ENCODE measurements at regions not wholly inside any gene's neighbourhood (a gene's known extent, or its start where the extent isn't known, plus 50 kb on each side); places are given as distances from the start of the nearest gene placed in this dataset.

GRCh38 chr2:120563616-120564015 is 172.1 kb upstream of the GLI2 start:
- peaks cover 10% of the 10 kb centered on the region; the same call in 1 of the 2 replicates for H4K20me1 ChIP-seq (replicated peaks; ENCODE audit: control insufficient read depth, insufficient read depth, low read length)
- DNase-seq (ENCODE audit: extremely low read depth in 1 of 4, low spot score in 3 of 4) (no peak), FAIRE-seq (no peak), ATAC-seq (no peak)
- H3K9me3 ChIP-seq (replicated peaks; ENCODE audit: control insufficient read depth, insufficient read depth, low read depth, low read length): no peaks in the 10 kb centered on the region
- POLR2A ChIA-PET: no interaction called here
- no peaks in the 10 kb centered on the region for H3K36me3 ChIP-seq (ENCODE audit: control insufficient read depth, insufficient read depth, low read length)
- no peaks in the 10 kb centered on the region for H3K9me1 ChIP-seq (ENCODE audit: control insufficient read depth, insufficient read depth, low read length)
- BruUV-seq (replicated peaks): no TSS peak
- in situ Hi-C loops (cut with MboI) (no loop called here), intact Hi-C loops (cut with micrococcal nuclease) (no loop called here)
- H3K79me2 ChIP-seq (ENCODE audit: control insufficient read depth, insufficient read depth, low read length): no peaks in the 10 kb centered on the region
- H3K27ac ChIP-seq (ENCODE audit: extremely low read depth, low read depth, low read length): no peak overlapping the region
- no peak overlapping the region for H3K4me2 ChIP-seq (ENCODE audit: insufficient read depth, low read length)
- WGBS (ENCODE audit: insufficient coverage, low coverage, missing lambda C conversion rate): 0% methylated on average over 2 of the region's 2 CpGs
- H3K9ac ChIP-seq (ENCODE audit: insufficient read depth in 1 of 2, low read depth in 2 of 2, low read length in 2 of 2): no peak overlapping the region
- no peaks in the 10 kb centered on the region for H3K4me1 ChIP-seq (replicated peaks in 1 of 2; ENCODE audit: control insufficient read depth in 2 of 2, insufficient read depth in 2 of 2, low read length in 2 of 2)
- peaks cover 13 to 77% of the 10 kb centered on the region in 2 experiments; a peak in 4 of 5 replicates for H3K27me3 ChIP-seq (ENCODE audit: control insufficient read depth in 2 of 2, insufficient read depth in 2 of 2, low read length in 2 of 2)
- H3K4me3 ChIP-seq: no peak overlapping the region
- CTCF ChIA-PET (ENCODE audit: low intra/inter-chr PET ratio): interaction anchor here (0.5 kb wide), 1 partner anchor 31 kb away, joined by 3 read pairs; no protein-coding TSS in a partner anchor
- H2AFZ ChIP-seq (ENCODE audit: low read depth, low read length): no peak overlapping the region
- TF ChIP-seq NBN (IDR thresholded peaks at IDR 0.05; ENCODE audit: low read depth) (no peak), ATF1 (CRISPR knock-in tag; IDR thresholded peaks at IDR 0.05) (no peak), ATF1 (tag; IDR thresholded peaks at IDR 0.05) (no peak), ZNF280A (IDR thresholded peaks at IDR 0.05; ENCODE audit: low read depth, partially characterized antibody) (no peak), RFX5 (IDR thresholded peaks at IDR 0.05; ENCODE audit: low read depth, low read length) (no peak), ZNF696 (CRISPR knock-in tag; conservative IDR thresholded peaks at IDR 0.05) (no peak), JUND (IDR thresholded peaks at IDR 0.05; ENCODE audit: borderline replicate concordance, low read depth, low read length) (no peak), JUND (tag; IDR thresholded peaks at IDR 0.05; ENCODE audit: borderline replicate concordance, low read depth, low read length) (no peak), KLF13 (tag; IDR thresholded peaks at IDR 0.05; ENCODE audit: borderline replicate concordance, low read depth) (no peak), HOXB6 (CRISPR knock-in tag; IDR thresholded peaks at IDR 0.05; ENCODE audit: borderline replicate concordance) (no peak), ZNF511 (CRISPR knock-in tag; IDR thresholded peaks at IDR 0.05) (no peak), ZBTB40 (IDR thresholded peaks at IDR 0.05) (no peak), ZBTB40 (CRISPR knock-in tag; IDR thresholded peaks at IDR 0.05) (no peak), MTA3 (IDR thresholded peaks at IDR 0.05; ENCODE audit: borderline replicate concordance) (no peak)
